Hepatocyte (in vitro differentiated cells): ENCODE measurements at regions not wholly inside any gene's neighbourhood (a gene's known extent, or its start where the extent isn't known, plus 50 kb on each side); places are given as distances from the start of the nearest gene placed in this dataset.

Source experiments
- EZH2 ChIP-seq: fragments of 200-600 bp; sonication (generic); IDR thresholded peaks from 2 replicates; pipeline ENCODE4 v1.6.1; 2016; ENCODE audit warnings: antibody characterized with exemption, mild to moderate bottlenecking, borderline replicate concordance
- EZH2phosphoT487 ChIP-seq: fragments of 200-600 bp; sonication (generic); IDR thresholded peaks from one replicate; pipeline ENCODE4 v1.6.1; 2018; ENCODE audit warnings: antibody characterized with exemption, mild to moderate bottlenecking, low read depth, moderate library complexity; ENCODE audit not compliant: unreplicated experiment, severe bottlenecking
- TF ChIP-seq, protein P1 (sequence below): fragments of 200-600 bp; sonication (generic); IDR thresholded peaks from 2 replicates; pipeline ENCODE4 v1.5.1; 2016; ENCODE audit warnings: antibody characterized with exemption, mild to moderate bottlenecking; ENCODE audit not compliant: poor library complexity

DNA sequence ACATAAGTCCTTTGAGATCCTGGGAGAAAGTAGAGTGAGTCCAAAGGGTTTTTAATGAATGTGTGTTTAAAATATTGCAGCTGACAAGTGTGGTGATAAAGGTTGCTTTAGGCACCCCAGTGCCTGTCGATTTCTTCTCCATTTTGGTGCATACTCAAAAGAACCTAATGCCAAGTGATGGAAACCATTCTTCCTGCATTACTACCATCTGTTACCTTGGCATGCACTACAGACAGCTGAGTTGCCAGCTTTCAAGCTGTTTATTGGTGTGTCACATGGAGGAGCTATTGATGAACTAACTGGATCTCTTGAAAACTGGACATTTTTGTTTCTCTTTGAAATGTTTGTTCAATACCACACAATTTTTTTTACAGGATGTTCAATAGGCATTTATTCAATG lies 350.0 kb downstream of the AKAIN1 start:
- TF ChIP-seq, protein P1, sequence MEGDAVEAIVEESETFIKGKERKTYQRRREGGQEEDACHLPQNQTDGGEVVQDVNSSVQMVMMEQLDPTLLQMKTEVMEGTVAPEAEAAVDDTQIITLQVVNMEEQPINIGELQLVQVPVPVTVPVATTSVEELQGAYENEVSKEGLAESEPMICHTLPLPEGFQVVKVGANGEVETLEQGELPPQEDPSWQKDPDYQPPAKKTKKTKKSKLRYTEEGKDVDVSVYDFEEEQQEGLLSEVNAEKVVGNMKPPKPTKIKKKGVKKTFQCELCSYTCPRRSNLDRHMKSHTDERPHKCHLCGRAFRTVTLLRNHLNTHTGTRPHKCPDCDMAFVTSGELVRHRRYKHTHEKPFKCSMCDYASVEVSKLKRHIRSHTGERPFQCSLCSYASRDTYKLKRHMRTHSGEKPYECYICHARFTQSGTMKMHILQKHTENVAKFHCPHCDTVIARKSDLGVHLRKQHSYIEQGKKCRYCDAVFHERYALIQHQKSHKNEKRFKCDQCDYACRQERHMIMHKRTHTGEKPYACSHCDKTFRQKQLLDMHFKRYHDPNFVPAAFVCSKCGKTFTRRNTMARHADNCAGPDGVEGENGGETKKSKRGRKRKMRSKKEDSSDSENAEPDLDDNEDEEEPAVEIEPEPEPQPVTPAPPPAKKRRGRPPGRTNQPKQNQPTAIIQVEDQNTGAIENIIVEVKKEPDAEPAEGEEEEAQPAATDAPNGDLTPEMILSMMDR: no peak
- TF ChIP-seq EZH2phosphoT487 (no peak), EZH2 (no peak)
